Gastroesophageal sphincter (tissue), 3 donors: ENCODE measurements at regions not wholly inside any gene's neighbourhood (a gene's known extent, or its start where the extent isn't known, plus 50 kb on each side); places are given as distances from the start of the nearest gene placed in this dataset.
"Not testable (repeated sequence)": the region's sequence is repeated elsewhere in the genome, so short reads cannot be mapped to it uniquely, and the experiment has no call there.

Source experiments
- EP300 ChIP-seq: sonication (generic); formaldehyde crosslinking; IDR thresholded peaks from one replicate; pipeline ENCODE4 v1.6.1; 2017; ENCODE audit warnings: antibody characterized with exemption, mild to moderate bottlenecking
- POLR2A ChIP-seq, 2 donors: fragments of 450-650 bp; IDR thresholded peaks; one replicate each; pipeline ENCODE4 v1.6.1; 2017; ENCODE audit warnings: antibody characterized with exemption in 2 of 2, mild to moderate bottlenecking in 2 of 2, moderate library complexity in 1 of 2
- POLR2AphosphoS5 ChIP-seq: sonication (generic); formaldehyde crosslinking; IDR thresholded peaks from one replicate; pipeline ENCODE4 v1.6.1; 2017; ENCODE audit warnings: antibody characterized with exemption
- TF ChIP-seq, protein P1 (sequence below), 4 experiments: fragments of 200-600 bp in 2 of 4; fragments of 450-650 bp in 2 of 4; sonication (generic) in 1 of 4; IDR thresholded peaks; one replicate each; pipeline ENCODE4 v1.5.1; 2017 to 2019; ENCODE audit warnings: antibody characterized with exemption in 4 of 4, mild to moderate bottlenecking in 2 of 4, moderate library complexity in 2 of 4

DNA sequence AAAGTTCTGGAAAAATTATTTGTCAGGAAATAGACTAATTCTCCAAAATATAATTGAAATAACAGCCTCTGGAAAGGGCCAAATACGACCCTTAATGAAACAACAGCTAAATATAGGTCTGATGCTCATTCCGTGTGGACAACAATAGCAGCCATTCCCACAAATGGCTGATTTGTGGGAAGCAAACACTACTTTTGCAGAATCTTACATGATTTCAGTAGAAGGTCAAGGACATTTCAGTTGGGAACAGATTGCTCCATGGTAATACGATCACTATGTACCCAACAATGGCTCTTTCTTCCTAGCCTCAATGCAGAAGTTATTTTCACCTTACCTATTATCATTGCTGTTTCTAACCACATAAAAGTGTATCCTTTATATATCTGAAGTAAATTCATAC is 1859.9 kb downstream of the FOXD4L5 start:
- TF ChIP-seq, protein P1, sequence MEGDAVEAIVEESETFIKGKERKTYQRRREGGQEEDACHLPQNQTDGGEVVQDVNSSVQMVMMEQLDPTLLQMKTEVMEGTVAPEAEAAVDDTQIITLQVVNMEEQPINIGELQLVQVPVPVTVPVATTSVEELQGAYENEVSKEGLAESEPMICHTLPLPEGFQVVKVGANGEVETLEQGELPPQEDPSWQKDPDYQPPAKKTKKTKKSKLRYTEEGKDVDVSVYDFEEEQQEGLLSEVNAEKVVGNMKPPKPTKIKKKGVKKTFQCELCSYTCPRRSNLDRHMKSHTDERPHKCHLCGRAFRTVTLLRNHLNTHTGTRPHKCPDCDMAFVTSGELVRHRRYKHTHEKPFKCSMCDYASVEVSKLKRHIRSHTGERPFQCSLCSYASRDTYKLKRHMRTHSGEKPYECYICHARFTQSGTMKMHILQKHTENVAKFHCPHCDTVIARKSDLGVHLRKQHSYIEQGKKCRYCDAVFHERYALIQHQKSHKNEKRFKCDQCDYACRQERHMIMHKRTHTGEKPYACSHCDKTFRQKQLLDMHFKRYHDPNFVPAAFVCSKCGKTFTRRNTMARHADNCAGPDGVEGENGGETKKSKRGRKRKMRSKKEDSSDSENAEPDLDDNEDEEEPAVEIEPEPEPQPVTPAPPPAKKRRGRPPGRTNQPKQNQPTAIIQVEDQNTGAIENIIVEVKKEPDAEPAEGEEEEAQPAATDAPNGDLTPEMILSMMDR (IDR thresholded peaks at IDR 0.05) = not testable (repeated sequence)
- not testable (repeated sequence) for TF ChIP-seq POLR2A (IDR thresholded peaks at IDR 0.05); POLR2AphosphoS5; EP300
